Erythroblast (primary cell): ENCODE measurements at regions not wholly inside any gene's neighbourhood (a gene's known extent, or its start where the extent isn't known, plus 50 kb on each side); places are given as distances from the start of the nearest gene placed in this dataset.

Experiments
- GATA1 ChIP-seq: IDR thresholded peaks from 2 replicates; pipeline ENCODE4 v1.6.1; 2011; ENCODE audit warnings: low read depth, mild to moderate bottlenecking, control low read depth, low read length, moderate library complexity
- POLR2A ChIP-seq: IDR thresholded peaks from 2 replicates; pipeline ENCODE4 v1.6.1; 2011; ENCODE audit warnings: mild to moderate bottlenecking, low read length

DNA sequence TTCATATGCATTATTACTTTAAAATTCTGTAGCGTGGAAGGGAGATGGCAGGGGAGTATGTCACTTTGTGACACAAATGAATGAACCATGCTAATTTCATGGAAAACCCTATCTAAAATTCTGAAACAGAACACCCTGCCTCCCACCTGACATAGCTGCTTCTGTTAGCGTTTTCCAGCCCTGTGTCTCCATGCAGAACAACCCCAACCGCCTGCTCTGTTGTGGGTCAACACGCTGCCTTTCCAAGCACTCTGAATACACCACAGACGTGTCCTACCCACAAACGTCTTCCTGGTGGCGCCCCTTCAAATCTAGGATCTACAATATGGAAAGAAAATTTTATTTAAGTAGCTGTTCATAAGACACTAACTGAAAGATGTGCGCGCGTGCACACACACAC is 238.6 kb downstream of the TRIML1 start:
- TF ChIP-seq POLR2A (no peak), GATA1 (no peak)
